ENCODE measurements at regions not wholly inside any gene's neighbourhood (a gene's known extent, or its start where the extent isn't known, plus 50 kb on each side); places are given as distances from the start of the nearest gene placed in this dataset.

DNA sequence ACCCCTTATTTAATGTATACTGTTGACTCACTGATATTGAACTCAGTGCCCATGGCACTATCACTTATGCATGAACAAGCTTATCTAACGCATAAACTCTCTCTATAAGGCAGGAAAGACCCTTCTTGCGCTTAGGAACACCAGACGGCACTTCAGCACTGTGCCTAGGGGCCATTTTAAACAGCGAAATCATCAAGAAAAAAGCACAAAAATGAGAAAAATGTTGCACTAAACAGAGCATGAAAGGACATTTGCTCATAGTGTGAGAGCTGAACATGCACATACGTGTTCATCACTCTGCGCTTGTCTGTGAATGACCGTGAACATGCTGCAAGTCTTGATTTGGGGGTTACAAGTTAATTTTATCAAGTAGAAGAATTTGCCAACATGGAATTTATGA is 109.6 kb downstream of the WDR11 start:
- no peak overlapping the region for H3K4me3 ChIP-seq (ENCODE audit: low read depth, low read length)
- DNase-seq (ENCODE audit: extremely low spot score) = no peak
- H3K36me3 ChIP-seq (ENCODE audit: insufficient read depth) = no peaks in the 10 kb centered on the region
- no peak overlapping the region for H3K27ac ChIP-seq (ENCODE audit: low read depth)
- H3K4me1 ChIP-seq (ENCODE audit: insufficient read depth) = no peaks in the 10 kb centered on the region
- WGBS = 96% methylated on average over 7 of the region's 7 CpGs

DNA sequence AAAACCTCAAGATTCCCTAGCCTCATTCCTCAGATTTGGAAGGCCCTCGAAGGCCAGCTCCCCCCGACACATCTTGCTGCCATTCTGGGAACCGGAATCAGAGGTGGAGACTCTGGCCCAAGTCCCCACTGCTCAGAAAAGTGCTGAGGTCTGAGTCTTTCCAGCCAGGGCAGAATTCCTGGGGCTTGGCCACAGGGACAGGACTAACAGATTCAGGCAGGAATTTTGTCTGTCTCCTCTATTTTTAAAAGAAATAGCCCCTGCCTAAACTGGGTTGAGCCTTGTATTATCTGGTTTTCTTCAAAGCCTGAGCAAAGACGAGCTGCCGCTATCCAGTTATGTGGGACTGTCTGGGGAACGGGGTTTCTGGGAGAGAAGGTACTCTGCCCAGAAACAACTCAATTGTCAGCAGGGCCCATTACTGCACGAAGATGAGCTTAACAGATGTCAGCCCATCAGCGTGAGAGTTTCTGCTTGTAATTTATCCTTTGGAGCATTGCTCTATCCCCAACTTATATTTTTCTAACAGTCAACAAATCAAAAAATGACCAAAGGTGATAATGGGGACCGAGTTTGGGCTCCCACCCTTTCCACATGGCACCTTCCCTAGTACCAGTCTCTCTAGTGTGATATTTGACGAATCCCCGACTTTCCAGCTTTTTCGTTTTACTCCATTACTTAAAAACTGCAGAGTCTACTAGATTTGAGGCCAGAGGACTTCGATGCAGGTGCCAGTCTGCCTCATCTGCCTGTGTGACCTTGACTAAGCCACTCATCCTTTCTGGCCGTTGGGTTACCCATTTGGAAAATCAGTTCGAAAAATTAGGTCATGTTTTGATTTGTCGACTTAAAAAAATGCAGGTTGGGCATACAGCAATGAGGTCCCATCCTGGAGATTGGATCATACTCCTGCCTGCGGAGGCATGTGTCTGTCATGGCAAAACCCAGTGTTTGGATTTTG is 110.9 kb downstream of the WDR11 start:
- H3K4me3 ChIP-seq (ENCODE audit: low read depth, low read length) = no peak overlapping the region
- no peaks in the 10 kb centered on the region for H3K4me1 ChIP-seq (ENCODE audit: insufficient read depth)
- no peak for DNase-seq (ENCODE audit: extremely low spot score)
- no peak overlapping the region for H3K27ac ChIP-seq (ENCODE audit: low read depth)
- WGBS = 61% methylated on average over 17 of the region's 17 CpGs
- no peaks in the 10 kb centered on the region for H3K36me3 ChIP-seq (ENCODE audit: insufficient read depth)

GRCh38 chr10:120962756-120963593 is 111.8 kb downstream of the WDR11 start:
- no peaks in the 10 kb centered on the region for H3K4me1 ChIP-seq (ENCODE audit: insufficient read depth)
- peak overlapping the region; percentile 38 for H3K27ac ChIP-seq (ENCODE audit: low read depth)
- H3K4me3 ChIP-seq (ENCODE audit: low read depth, low read length) = no peak overlapping the region
- no peak for DNase-seq (ENCODE audit: extremely low spot score)
- 61% methylated on average over 23 of the region's 23 CpGs for WGBS
- no peaks in the 10 kb centered on the region for H3K36me3 ChIP-seq (ENCODE audit: insufficient read depth)

DNA sequence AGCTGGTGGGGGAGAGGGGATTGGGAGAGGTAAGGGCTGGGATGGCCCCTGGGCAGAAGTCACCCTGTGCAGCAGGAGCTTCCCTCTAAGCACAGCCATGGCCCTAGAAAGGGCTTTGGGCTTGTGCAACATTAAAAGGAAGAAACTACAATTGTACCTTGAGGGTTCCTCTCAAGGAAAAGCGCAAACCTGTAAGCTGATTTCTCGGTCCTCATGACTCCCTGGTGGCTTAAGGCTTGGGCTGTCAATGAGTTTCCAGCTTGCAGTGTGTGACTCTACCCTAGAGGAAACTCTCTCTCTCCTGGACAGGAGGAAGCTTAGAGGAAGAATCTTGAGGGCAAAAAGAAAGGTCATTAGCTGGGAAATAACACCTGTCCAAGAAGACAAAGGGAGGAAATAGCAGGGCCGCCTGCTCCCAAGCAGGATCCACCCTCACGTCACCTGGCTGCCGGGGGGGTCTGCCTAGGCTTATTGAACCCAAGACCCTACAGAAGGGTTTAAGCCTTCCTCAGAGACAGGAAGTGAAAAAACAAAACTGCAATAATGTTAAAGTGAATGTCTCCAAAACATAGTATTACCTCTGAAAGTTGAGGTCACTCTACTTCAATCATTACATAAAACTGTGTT is 112.5 kb downstream of the WDR11 start:
- WGBS = 77% methylated on average over 5 of the region's 5 CpGs
- H3K4me1 ChIP-seq (ENCODE audit: insufficient read depth) = no peaks in the 10 kb centered on the region

GRCh38 chr10:120966657-120967045 is 115.5 kb downstream of the WDR11 start:
- 80% methylated on average over 6 of the region's 6 CpGs for WGBS
- H3K36me3 ChIP-seq (ENCODE audit: insufficient read depth) = no peaks in the 10 kb centered on the region
- H3K4me3 ChIP-seq (ENCODE audit: low read depth, low read length) = no peak overlapping the region
- no peaks in the 10 kb centered on the region for H3K4me1 ChIP-seq (ENCODE audit: insufficient read depth)
- DNase-seq (ENCODE audit: extremely low spot score) = no peak
- H3K27ac ChIP-seq (ENCODE audit: low read depth) = peak overlapping the region; percentile 75

More for the DNA sequence above, 112.5 kb downstream of the WDR11 start:
- Histone ChIP-seq H3K36me3 (ENCODE audit: insufficient read depth) (no peaks in the 10 kb centered on the region), H3K4me3 (ENCODE audit: low read depth, low read length) (no peak overlapping the region), H3K27ac (ENCODE audit: low read depth) (peak overlapping the region; percentile 38)
- DNase-seq (ENCODE audit: extremely low spot score) = no peak

- Histone ChIP-seq H3K4me3 (ENCODE audit: low read depth, low read length) (no peak overlapping the region), H3K4me1 (ENCODE audit: insufficient read depth) (peaks cover 1% of the 10 kb centered on the region), H3K27ac (ENCODE audit: low read depth) (no peak overlapping the region), H3K36me3 (ENCODE audit: insufficient read depth) (no peaks in the 10 kb centered on the region)
- 80% methylated on average over 5 of the region's 5 CpGs for WGBS
- DNase-seq (ENCODE audit: extremely low spot score) = no peak
Observed at GRCh38 chr10:120969219-120969645, 118.1 kb downstream of the WDR11 start.

GRCh38 chr10:120970595-120971529 is 119.7 kb downstream of the WDR11 start:
- WGBS = 83% methylated on average over 9 of the region's 9 CpGs
- DNase-seq (ENCODE audit: extremely low spot score) = no peak
- H3K4me3 ChIP-seq (ENCODE audit: low read depth, low read length) = no peak overlapping the region

GRCh38 chr10:120971671-120972070 is 120.5 kb downstream of the WDR11 start:
- H3K4me1 ChIP-seq (ENCODE audit: insufficient read depth) = peaks cover 1% of the 10 kb centered on the region
- no peak overlapping the region for H3K4me3 ChIP-seq (ENCODE audit: low read depth, low read length)
- no peaks in the 10 kb centered on the region for H3K36me3 ChIP-seq (ENCODE audit: insufficient read depth)
- WGBS = 86% methylated on average over 2 of the region's 2 CpGs
- DNase-seq (ENCODE audit: extremely low spot score) = no peak
- H3K27ac ChIP-seq (ENCODE audit: low read depth) = no peak overlapping the region

More at GRCh38 chr10:120970595-120971529, 119.7 kb downstream of the WDR11 start:
- Histone ChIP-seq H3K27ac (ENCODE audit: low read depth) (no peak overlapping the region), H3K4me1 (ENCODE audit: insufficient read depth) (peaks cover 1% of the 10 kb centered on the region), H3K36me3 (ENCODE audit: insufficient read depth) (no peaks in the 10 kb centered on the region)

- DNase-seq (ENCODE audit: extremely low spot score) = no peak
- WGBS = 93% methylated on average over 2 of the region's 2 CpGs
- no peaks in the 10 kb centered on the region for H3K36me3 ChIP-seq (ENCODE audit: insufficient read depth)
- no peak overlapping the region for H3K27ac ChIP-seq (ENCODE audit: low read depth)
- peaks cover 1% of the 10 kb centered on the region for H3K4me1 ChIP-seq (ENCODE audit: insufficient read depth)
- H3K4me3 ChIP-seq (ENCODE audit: low read depth, low read length) = no peak overlapping the region
Observed at GRCh38 chr10:120972259-120972658, 121.1 kb downstream of the WDR11 start.

- H3K4me1 ChIP-seq (ENCODE audit: insufficient read depth) = peaks cover 1% of the 10 kb centered on the region
- 90% methylated on average over 4 of the region's 4 CpGs for WGBS
- H3K36me3 ChIP-seq (ENCODE audit: insufficient read depth) = no peaks in the 10 kb centered on the region
- no peak for DNase-seq (ENCODE audit: extremely low spot score)
- no peak overlapping the region for H3K4me3 ChIP-seq (ENCODE audit: low read depth, low read length)
- no peak overlapping the region for H3K27ac ChIP-seq (ENCODE audit: low read depth)
Observed at GRCh38 chr10:120975072-120975867, 124.1 kb downstream of the WDR11 start.

DNA sequence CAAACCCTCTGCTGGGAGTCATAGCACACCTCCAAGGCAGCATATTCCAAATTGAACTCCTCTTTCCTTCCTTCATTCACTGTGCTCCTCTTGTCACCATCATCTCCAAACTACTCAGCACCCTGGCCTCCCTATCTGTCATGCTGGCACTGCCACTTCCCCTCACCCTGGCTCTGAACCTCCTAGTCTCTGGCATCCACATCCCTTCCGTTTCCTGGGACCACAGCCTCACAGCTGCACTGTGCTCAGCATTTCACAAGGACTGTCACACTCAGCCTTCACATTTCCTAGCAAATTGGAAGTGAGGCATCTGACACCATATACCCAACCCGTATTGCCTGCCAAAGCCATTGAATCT is 124.7 kb downstream of the WDR11 start:
- DNase-seq (ENCODE audit: extremely low spot score) = no peak
- H3K36me3 ChIP-seq (ENCODE audit: insufficient read depth) = no peaks in the 10 kb centered on the region
- H3K27ac ChIP-seq (ENCODE audit: low read depth) = no peak overlapping the region
- WGBS = 75% methylated on average over 2 of the region's 2 CpGs
- peaks cover 1% of the 10 kb centered on the region for H3K4me1 ChIP-seq (ENCODE audit: insufficient read depth)
- H3K4me3 ChIP-seq (ENCODE audit: low read depth, low read length) = no peak overlapping the region

GRCh38 chr10:120977897-120978296 is 126.7 kb downstream of the WDR11 start:
- H3K4me1 ChIP-seq (ENCODE audit: insufficient read depth) = no peaks in the 10 kb centered on the region
- H3K4me3 ChIP-seq (ENCODE audit: low read depth, low read length) = no peak overlapping the region
- H3K36me3 ChIP-seq (ENCODE audit: insufficient read depth) = no peaks in the 10 kb centered on the region
- DNase-seq (ENCODE audit: extremely low spot score) = peak; percentile 67
- WGBS = 32% methylated on average over 6 of the region's 6 CpGs
- H3K27ac ChIP-seq (ENCODE audit: low read depth) = peak overlapping the region; percentile 62
